ENCODE measurements at regions not wholly inside any gene's neighbourhood (a gene's known extent, or its start where the extent isn't known, plus 50 kb on each side); places are given as distances from the start of the nearest gene placed in this dataset.

GRCh38 chr1:214842856-214843255 is 239.7 kb upstream of the KCNK2 start:
- no peak overlapping the region for H3K27ac ChIP-seq
- TF ChIP-seq, protein P1, sequence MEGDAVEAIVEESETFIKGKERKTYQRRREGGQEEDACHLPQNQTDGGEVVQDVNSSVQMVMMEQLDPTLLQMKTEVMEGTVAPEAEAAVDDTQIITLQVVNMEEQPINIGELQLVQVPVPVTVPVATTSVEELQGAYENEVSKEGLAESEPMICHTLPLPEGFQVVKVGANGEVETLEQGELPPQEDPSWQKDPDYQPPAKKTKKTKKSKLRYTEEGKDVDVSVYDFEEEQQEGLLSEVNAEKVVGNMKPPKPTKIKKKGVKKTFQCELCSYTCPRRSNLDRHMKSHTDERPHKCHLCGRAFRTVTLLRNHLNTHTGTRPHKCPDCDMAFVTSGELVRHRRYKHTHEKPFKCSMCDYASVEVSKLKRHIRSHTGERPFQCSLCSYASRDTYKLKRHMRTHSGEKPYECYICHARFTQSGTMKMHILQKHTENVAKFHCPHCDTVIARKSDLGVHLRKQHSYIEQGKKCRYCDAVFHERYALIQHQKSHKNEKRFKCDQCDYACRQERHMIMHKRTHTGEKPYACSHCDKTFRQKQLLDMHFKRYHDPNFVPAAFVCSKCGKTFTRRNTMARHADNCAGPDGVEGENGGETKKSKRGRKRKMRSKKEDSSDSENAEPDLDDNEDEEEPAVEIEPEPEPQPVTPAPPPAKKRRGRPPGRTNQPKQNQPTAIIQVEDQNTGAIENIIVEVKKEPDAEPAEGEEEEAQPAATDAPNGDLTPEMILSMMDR (IDR thresholded peaks at IDR 0.05): no peak
- TF ChIP-seq POLR2A (IDR thresholded peaks at IDR 0.05): no peak
- no peak for TF ChIP-seq POLR2AphosphoS5 (IDR thresholded peaks at IDR 0.05)
- WGBS: 92% methylated on average over 2 of the region's 2 CpGs
- no peak overlapping the region for H3K4me3 ChIP-seq
- intact Hi-C loops (cut with DNase I): no loop called here
- no peaks in the 10 kb centered on the region for H3K36me3 ChIP-seq
- no peaks in the 10 kb centered on the region for H3K4me1 ChIP-seq (replicated peaks)
- no peaks in the 10 kb centered on the region for H3K9me3 ChIP-seq
- DNase-seq (ENCODE audit: low spot score): no peak
- H3K27me3 ChIP-seq (replicated peaks; ENCODE audit: insufficient read depth): no peaks in the 10 kb centered on the region

- no peaks in the 10 kb centered on the region for H3K27me3 ChIP-seq (replicated peaks; ENCODE audit: insufficient read depth)
- no peaks in the 10 kb centered on the region for H3K4me1 ChIP-seq (replicated peaks)
- no peaks in the 10 kb centered on the region for H3K36me3 ChIP-seq
- no peaks in the 10 kb centered on the region for H3K9me3 ChIP-seq
- no peak overlapping the region for H3K4me3 ChIP-seq
- TF ChIP-seq, protein P1 (IDR thresholded peaks at IDR 0.05): no peak
- TF ChIP-seq POLR2A (IDR thresholded peaks at IDR 0.05) (no peak), POLR2AphosphoS5 (IDR thresholded peaks at IDR 0.05) (no peak)
- H3K27ac ChIP-seq: no peak overlapping the region
- intact Hi-C loops (cut with DNase I): no loop called here
- no peak for DNase-seq (ENCODE audit: low spot score)
Observed at GRCh38 chr1:214843281-214843680, 239.3 kb upstream of the KCNK2 start.

DNA sequence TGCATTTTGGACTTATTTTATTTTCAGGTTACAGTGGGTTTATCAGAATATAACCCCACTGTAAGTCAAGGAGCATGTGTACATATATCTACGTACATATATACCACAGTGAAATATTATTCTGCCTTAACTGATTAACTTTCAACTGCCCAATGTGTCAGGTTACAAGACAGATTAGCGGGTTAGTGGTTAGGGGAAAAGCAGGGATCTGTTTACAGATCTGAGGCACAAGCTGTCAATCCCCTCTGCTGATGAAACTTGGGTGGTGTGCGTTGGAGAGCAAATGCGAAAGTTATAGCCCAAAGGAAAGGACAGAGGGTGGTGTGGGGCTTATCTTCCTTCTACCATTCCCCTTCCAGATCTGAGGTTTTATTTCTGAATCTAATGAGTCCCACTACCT is 238.2 kb upstream of the KCNK2 start:
- intact Hi-C loops (cut with DNase I): no loop called here
- no peaks in the 10 kb centered on the region for H3K4me1 ChIP-seq (replicated peaks)
- DNase-seq (ENCODE audit: low spot score): no peak
- H3K36me3 ChIP-seq: no peaks in the 10 kb centered on the region
- H3K9me3 ChIP-seq: no peaks in the 10 kb centered on the region
- WGBS: 82% methylated on average over 4 of the region's 4 CpGs
- no peak overlapping the region for H3K27ac ChIP-seq
- no peak overlapping the region for H3K4me3 ChIP-seq
- TF ChIP-seq POLR2AphosphoS5 (IDR thresholded peaks at IDR 0.05): no peak
- TF ChIP-seq, protein P1 (IDR thresholded peaks at IDR 0.05): no peak
- TF ChIP-seq POLR2A (IDR thresholded peaks at IDR 0.05): no peak
- H3K27me3 ChIP-seq (replicated peaks; ENCODE audit: insufficient read depth): no peaks in the 10 kb centered on the region

DNA sequence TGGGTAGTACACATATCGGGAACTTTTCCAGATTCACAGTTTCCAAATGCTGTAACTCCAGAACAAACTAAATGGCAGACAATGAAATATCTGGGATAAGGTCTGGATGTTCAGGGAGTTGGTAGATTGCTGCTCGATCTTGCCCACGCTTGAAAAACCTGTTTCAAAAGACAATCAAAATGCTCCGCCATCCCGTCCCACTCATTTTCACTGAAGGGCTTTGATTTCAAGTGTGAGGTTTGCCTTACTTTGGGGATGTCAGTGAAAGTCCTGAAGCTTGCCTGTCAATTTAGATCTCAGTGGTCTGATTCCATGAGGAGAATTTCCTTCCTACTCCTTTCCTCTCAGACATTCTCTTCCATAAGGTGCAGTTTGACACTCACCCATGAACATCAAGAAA is 236.3 kb upstream of the KCNK2 start:
- Histone ChIP-seq H3K36me3 (no peaks in the 10 kb centered on the region), H3K9me3 (no peaks in the 10 kb centered on the region), H3K4me3 (no peak overlapping the region), H3K4me1 (replicated peaks) (no peaks in the 10 kb centered on the region), H3K27me3 (replicated peaks; ENCODE audit: insufficient read depth) (no peaks in the 10 kb centered on the region), H3K27ac (no peak overlapping the region)
- 48% methylated on average over 5 of the region's 5 CpGs for WGBS
- intact Hi-C loops (cut with DNase I): no loop called here
- no peak for DNase-seq (ENCODE audit: low spot score)
- TF ChIP-seq, protein P1 (IDR thresholded peaks at IDR 0.05): no peak
- TF ChIP-seq POLR2AphosphoS5 (IDR thresholded peaks at IDR 0.05): no peak
- TF ChIP-seq POLR2A (IDR thresholded peaks at IDR 0.05): no peak

DNA sequence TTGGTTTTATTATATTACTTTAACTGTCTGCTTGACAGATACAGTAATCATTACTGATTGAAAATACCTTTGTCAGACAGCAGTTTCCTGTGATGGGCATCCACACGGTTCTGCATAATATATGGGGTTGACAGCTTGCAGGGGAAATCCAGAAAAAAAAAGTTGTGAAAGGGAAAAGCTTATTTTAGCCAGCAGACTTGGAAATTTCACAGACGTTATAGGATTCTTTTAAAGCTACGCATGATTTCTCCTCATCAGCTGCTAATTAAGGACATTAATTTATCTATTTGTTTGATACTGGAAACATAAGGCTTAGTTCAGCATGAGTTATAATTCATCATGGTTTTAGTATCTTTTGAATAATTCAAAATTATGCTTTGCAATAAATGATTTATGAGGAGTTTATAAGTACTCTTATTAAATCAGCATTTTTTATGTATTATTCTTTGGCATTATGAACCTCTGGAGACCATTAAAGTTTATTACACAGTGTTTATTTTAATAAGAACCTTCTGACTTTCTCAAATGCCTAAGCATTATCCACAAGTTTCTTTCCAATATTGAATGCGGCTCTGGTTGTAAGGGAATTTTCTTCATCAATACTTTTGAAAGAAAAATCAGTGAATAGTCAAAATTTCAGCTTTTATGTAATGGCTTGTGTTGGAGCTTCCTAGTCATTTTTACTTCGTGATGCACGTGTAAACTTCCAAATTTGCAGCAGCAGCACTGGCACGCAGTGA is 235.3 kb upstream of the KCNK2 start:
- H3K36me3 ChIP-seq: no peaks in the 10 kb centered on the region
- H3K4me3 ChIP-seq: no peak overlapping the region
- intact Hi-C loops (cut with DNase I): no loop called here
- no peaks in the 10 kb centered on the region for H3K4me1 ChIP-seq (replicated peaks)
- no peaks in the 10 kb centered on the region for H3K9me3 ChIP-seq
- no peak for DNase-seq (ENCODE audit: low spot score)
- TF ChIP-seq, protein P1 (IDR thresholded peaks at IDR 0.05): no peak
- TF ChIP-seq POLR2AphosphoS5 (IDR thresholded peaks at IDR 0.05) (no peak), POLR2A (IDR thresholded peaks at IDR 0.05) (no peak)
- no peaks in the 10 kb centered on the region for H3K27me3 ChIP-seq (replicated peaks; ENCODE audit: insufficient read depth)
- no peak overlapping the region for H3K27ac ChIP-seq
- WGBS: 42% methylated on average over 7 of the region's 7 CpGs

Measured in prostate gland (tissue), 2 donors.